Natural killer cell (primary cell): ENCODE measurements at regions not wholly inside any gene's neighbourhood (a gene's known extent, or its start where the extent isn't known, plus 50 kb on each side); places are given as distances from the start of the nearest gene placed in this dataset.

Source experiments
- ATAC-seq, 3 donors: fragments of 150-1000 bp in 2 of 3; fragments of 200-7000 bp in 1 of 3; cut with Tn5 transposase; 1 replicate in 1 of 3; 2 replicates in 2 of 3; pipeline ENCODE4 v1.10.0; 2021; ENCODE audit warnings: mild to moderate bottlenecking in 2 of 3, moderate library complexity in 2 of 3
- DNase-seq, 2 donors: peaks; one replicate each; pipeline versions ENCODE4 v3.0.0 to v3.0.0-alpha.2; 2013 to 2021; ENCODE audit warnings: mixed read lengths in 1 of 2
- H3K27ac ChIP-seq: one replicate; pipeline ENCODE4 v1.5.1; 2013; ENCODE audit warnings: mild to moderate bottlenecking, low read length
- H3K27me3 ChIP-seq: one replicate; pipeline ENCODE4 v1.6.1; 2013; ENCODE audit warnings: low read length; ENCODE audit not compliant: control insufficient read depth, insufficient read depth
- H3K36me3 ChIP-seq: one replicate; pipeline ENCODE4 v1.6.1; 2013; ENCODE audit warnings: low read length; ENCODE audit not compliant: control insufficient read depth, insufficient read depth
- H3K4me1 ChIP-seq: one replicate; pipeline ENCODE4 v1.6.1; 2013; ENCODE audit warnings: low read length; ENCODE audit not compliant: control insufficient read depth, insufficient read depth
- H3K4me3 ChIP-seq: one replicate; pipeline ENCODE4 v1.5.1; 2013; ENCODE audit warnings: low read length
- H3K9me3 ChIP-seq: one replicate; pipeline ENCODE4 v1.6.1; 2013; ENCODE audit warnings: low read length; ENCODE audit not compliant: control insufficient read depth, insufficient read depth
- H3K27ac Mint-ChIP-seq, 2 donors: one replicate each; pipeline ENCODE4 v1.8.0; 2022; ENCODE audit warnings: mild to moderate bottlenecking in 2 of 2, mixed read lengths in 2 of 2, moderate library complexity in 1 of 2
- H3K27me3 Mint-ChIP-seq, 2 donors: one replicate each; pipeline ENCODE4 v1.8.0; 2022; ENCODE audit warnings: low read depth in 2 of 2, mixed read lengths in 2 of 2
- H3K36me3 Mint-ChIP-seq: one replicate; pipeline ENCODE4 v1.8.0; 2022; ENCODE audit warnings: mixed read lengths
- H3K4me1 Mint-ChIP-seq, 2 donors: one replicate each; pipeline ENCODE4 v1.8.0; 2022; ENCODE audit warnings: mixed read lengths in 2 of 2
- H3K4me3 Mint-ChIP-seq: one replicate; pipeline ENCODE4 v1.8.0; 2022; ENCODE audit warnings: mild to moderate bottlenecking, moderate library complexity, mixed read lengths
- H3K9me3 Mint-ChIP-seq, 2 donors: one replicate each; pipeline ENCODE4 v1.8.0; 2022; ENCODE audit warnings: mixed read lengths in 2 of 2
- CTCF ChIP-seq: fragments of 200-600 bp; IDR thresholded peaks from one replicate; pipeline ENCODE4 v1.8.0; 2022; ENCODE audit warnings: antibody characterized with exemption
- WGBS: methylation state at CpG from one replicate; pipeline ENCODE4 v1.1.7; 2013; ENCODE audit warnings: missing lambda C conversion rate; ENCODE audit not compliant: insufficient coverage; 5-methylcytosine and 5-hydroxymethylcytosine counted together
- intact Hi-C: fragments of 100-400 bp; cut with micrococcal nuclease; formaldehyde crosslinking; loops from one replicate; pipeline ENCODE4 v1.14.2; 2022

- H3K4me1 ChIP-seq: peaks cover 34% of the 10 kb centered on the region
- no peak overlapping the region for H3K4me3 ChIP-seq
- H3K36me3 ChIP-seq: no peaks in the 10 kb centered on the region
- Mint-ChIP-seq H3K4me1 (peaks cover 29 to 45% of the 10 kb centered on the region in 2 donors), H3K36me3 (no peaks in the 10 kb centered on the region), H3K27me3 (peaks cover 10% of the 10 kb centered on the region in 2 donors), H3K4me3 (no peak overlapping the region), H3K9me3 (no peaks in the 10 kb centered on the region), H3K27ac (no peak overlapping the region)
- no peaks in the 10 kb centered on the region for H3K27me3 ChIP-seq
- TF ChIP-seq CTCF: no peak
- 70% methylated on average over 2 of the region's 5 CpGs for WGBS
- H3K27ac ChIP-seq: no peak overlapping the region
- no peaks in the 10 kb centered on the region for H3K9me3 ChIP-seq
- intact Hi-C loops: no loop called here
- no peak for ATAC-seq
- no peak for DNase-seq
These were observed 335.3 kb downstream of the MAF start for GRCh38 chr16:79265196-79265595.

- no peaks in the 10 kb centered on the region for H3K9me3 Mint-ChIP-seq
- no peak for DNase-seq
- peaks cover 10% of the 10 kb centered on the region in 2 donors for H3K27me3 Mint-ChIP-seq
- TF ChIP-seq CTCF: no peak
- no peak overlapping the region for H3K27ac ChIP-seq
- H3K36me3 ChIP-seq: no peaks in the 10 kb centered on the region
- H3K27me3 ChIP-seq: no peaks in the 10 kb centered on the region
- WGBS: 72% methylated on average over 5 of the region's 6 CpGs
- H3K36me3 Mint-ChIP-seq: no peaks in the 10 kb centered on the region
- no peak overlapping the region for H3K4me3 ChIP-seq
- ATAC-seq: no peak
- no peaks in the 10 kb centered on the region for H3K9me3 ChIP-seq
- peaks cover 24 to 41% of the 10 kb centered on the region in 2 donors for H3K4me1 Mint-ChIP-seq
- H3K4me1 ChIP-seq: peaks cover 27% of the 10 kb centered on the region
- H3K27ac Mint-ChIP-seq: no peak overlapping the region
- intact Hi-C loops: no loop called here
- no peak overlapping the region for H3K4me3 Mint-ChIP-seq
These were observed 336.1 kb downstream of the MAF start for GRCh38 chr16:79264237-79265109.

GRCh38 chr16:79263425-79263824, 337.1 kb downstream of the MAF start:
- H3K9me3 ChIP-seq: no peaks in the 10 kb centered on the region
- no peak for ATAC-seq
- no peak overlapping the region for H3K4me3 ChIP-seq
- H3K27me3 Mint-ChIP-seq: peaks cover 10% of the 10 kb centered on the region in 2 donors
- no peaks in the 10 kb centered on the region for H3K9me3 Mint-ChIP-seq
- intact Hi-C loops: no loop called here
- H3K36me3 ChIP-seq: no peaks in the 10 kb centered on the region
- H3K27ac ChIP-seq: no peak overlapping the region
- 81% methylated on average over 3 of the region's 3 CpGs for WGBS
- H3K4me3 Mint-ChIP-seq: no peak overlapping the region
- H3K27ac Mint-ChIP-seq: no peak overlapping the region
- TF ChIP-seq CTCF: no peak
- H3K36me3 Mint-ChIP-seq: no peaks in the 10 kb centered on the region
- peaks cover 17 to 39% of the 10 kb centered on the region in 2 donors for H3K4me1 Mint-ChIP-seq
- H3K27me3 ChIP-seq: no peaks in the 10 kb centered on the region
- DNase-seq: no peak
- H3K4me1 ChIP-seq: peaks cover 17% of the 10 kb centered on the region
